Caco-2 (cell line): ENCODE measurements at regions not wholly inside any gene's neighbourhood (a gene's known extent, or its start where the extent isn't known, plus 50 kb on each side); places are given as distances from the start of the nearest gene placed in this dataset.

Experiments
- BruUV-seq: library from RNA; stranded (reverse); fragments of 400-500 nt; replicated peaks from 2 replicates; lab custom pipeline; 2021; lab: Mats Ljungman, UMichigan
- CTCF ChIA-PET: fragments of 300-600 bp; sonication (Branson Sonifier 250); formaldehyde crosslinking; loops from one replicate; lab custom pipeline; 2022; ENCODE audit warnings: antibody characterized with exemption; lab: Charles Lee
- POLR2A ChIA-PET: fragments of 300-600 bp; sonication (Branson Sonifier 250); formaldehyde crosslinking; loops from one replicate; lab custom pipeline; 2022; ENCODE audit warnings: antibody characterized with exemption; lab: Charles Lee
- DNase-seq, 2 experiments: peaks; one replicate each; pipeline versions ENCODE4 v3.0.0 to v3.0.0-alpha.2; 2020 to 2022
- H3K27me3 ChIP-seq: replicated peaks from 2 replicates; pipeline ENCODE4 v1.6.0; 2011; ENCODE audit warnings: low read length; ENCODE audit not compliant: control insufficient read depth, insufficient read depth
- H3K36me3 ChIP-seq: 2 replicates; pipeline ENCODE4 v1.5.1; 2011; ENCODE audit warnings: low read length; ENCODE audit not compliant: control insufficient read depth, insufficient read depth
- H3K4me1 ChIP-seq: fragments of 250-450 bp; sonication (Bioruptor Pico); 2 replicates; pipeline ENCODE4 v1.5.1; 2020; ENCODE audit warnings: mild to moderate bottlenecking
- H3K4me3 ChIP-seq: 2 replicates; pipeline ENCODE4 v1.5.1; 2011; ENCODE audit warnings: low read depth, mild to moderate bottlenecking, control low read depth, low read length
- H3K9me3 ChIP-seq: fragments of 250-450 bp; sonication (Bioruptor Pico); 2 replicates; pipeline ENCODE4 v1.5.1; 2020; ENCODE audit warnings: mild to moderate bottlenecking, moderate library complexity
- H3K27ac Mint-ChIP-seq: one replicate; pipeline ENCODE4 v1.8.0; 2022; ENCODE audit warnings: mixed read lengths; ENCODE audit not compliant: unreplicated experiment
- H3K27me3 Mint-ChIP-seq: one replicate; pipeline ENCODE4 v1.8.0; 2022; ENCODE audit warnings: mixed read lengths; ENCODE audit not compliant: insufficient read depth, unreplicated experiment
- H3K36me3 Mint-ChIP-seq: one replicate; pipeline ENCODE4 v1.8.0; 2022; ENCODE audit warnings: mild to moderate bottlenecking, mixed read lengths; ENCODE audit not compliant: insufficient read depth, unreplicated experiment
- H3K4me1 Mint-ChIP-seq: one replicate; pipeline ENCODE4 v1.8.0; 2022; ENCODE audit warnings: low read depth, mixed read lengths; ENCODE audit not compliant: unreplicated experiment
- H3K4me3 Mint-ChIP-seq: one replicate; pipeline ENCODE4 v1.8.0; 2022; ENCODE audit warnings: mild to moderate bottlenecking, moderate library complexity, mixed read lengths; ENCODE audit not compliant: unreplicated experiment
- H3K9me3 Mint-ChIP-seq: one replicate; pipeline ENCODE4 v1.8.0; 2022; ENCODE audit warnings: mixed read lengths; ENCODE audit not compliant: unreplicated experiment
- intact Hi-C: fragments of 100-400 bp; cut with micrococcal nuclease; formaldehyde crosslinking; loops from one replicate; pipeline ENCODE4 v1.10.0; 2022; ENCODE audit not compliant: unreplicated experiment
- TF ChIP-seq, protein P1 (sequence below), 2 experiments: fragments of 200-600 bp in 1 of 2; IDR thresholded peaks; 1 replicate in 1 of 2; 2 replicates in 1 of 2; pipeline versions ENCODE4 v1.5.1 to v1.8.0; 2011 to 2022; ENCODE audit warnings: antibody characterized with exemption in 1 of 2, control low read depth in 1 of 2, inconsistent platforms in 1 of 2, low read depth in 1 of 2, low read length in 1 of 2, mild to moderate bottlenecking in 1 of 2, moderate library complexity in 1 of 2; ENCODE audit not compliant: insufficient read depth in 1 of 2, severe bottlenecking in 1 of 2, unreplicated experiment in 1 of 2

GRCh38 chr9:79360387-79361347 lies 211.1 kb upstream of the TLE4 start:
- Histone ChIP-seq H3K4me3 (no peak overlapping the region), H3K36me3 (no peaks in the 10 kb centered on the region), H3K4me1 (no peaks in the 10 kb centered on the region), H3K27me3 (no peaks in the 10 kb centered on the region), H3K9me3 (no peaks in the 10 kb centered on the region)
- TF ChIP-seq, protein P1, sequence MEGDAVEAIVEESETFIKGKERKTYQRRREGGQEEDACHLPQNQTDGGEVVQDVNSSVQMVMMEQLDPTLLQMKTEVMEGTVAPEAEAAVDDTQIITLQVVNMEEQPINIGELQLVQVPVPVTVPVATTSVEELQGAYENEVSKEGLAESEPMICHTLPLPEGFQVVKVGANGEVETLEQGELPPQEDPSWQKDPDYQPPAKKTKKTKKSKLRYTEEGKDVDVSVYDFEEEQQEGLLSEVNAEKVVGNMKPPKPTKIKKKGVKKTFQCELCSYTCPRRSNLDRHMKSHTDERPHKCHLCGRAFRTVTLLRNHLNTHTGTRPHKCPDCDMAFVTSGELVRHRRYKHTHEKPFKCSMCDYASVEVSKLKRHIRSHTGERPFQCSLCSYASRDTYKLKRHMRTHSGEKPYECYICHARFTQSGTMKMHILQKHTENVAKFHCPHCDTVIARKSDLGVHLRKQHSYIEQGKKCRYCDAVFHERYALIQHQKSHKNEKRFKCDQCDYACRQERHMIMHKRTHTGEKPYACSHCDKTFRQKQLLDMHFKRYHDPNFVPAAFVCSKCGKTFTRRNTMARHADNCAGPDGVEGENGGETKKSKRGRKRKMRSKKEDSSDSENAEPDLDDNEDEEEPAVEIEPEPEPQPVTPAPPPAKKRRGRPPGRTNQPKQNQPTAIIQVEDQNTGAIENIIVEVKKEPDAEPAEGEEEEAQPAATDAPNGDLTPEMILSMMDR (IDR thresholded peaks at IDR 0.05; ENCODE audit: insufficient read depth in 1 of 2, low read depth in 1 of 2, low read length in 1 of 2, severe bottlenecking in 1 of 2, unreplicated experiment in 1 of 2), result no peak
- Mint-ChIP-seq H3K27me3 (no peaks in the 10 kb centered on the region), H3K4me1 (no peaks in the 10 kb centered on the region), H3K9me3 (no peaks in the 10 kb centered on the region), H3K4me3 (no peak overlapping the region), H3K36me3 (no peaks in the 10 kb centered on the region), H3K27ac (no peak overlapping the region)
- ChIA-PET POLR2A (no interaction called here), CTCF (no interaction called here)
- BruUV-seq, result no TSS peak
- no peak for DNase-seq
- intact Hi-C loops, result no loop called here

- Mint-ChIP-seq H3K4me1 (no peaks in the 10 kb centered on the region), H3K4me3 (no peak overlapping the region), H3K36me3 (no peaks in the 10 kb centered on the region), H3K27me3 (no peaks in the 10 kb centered on the region), H3K9me3 (no peaks in the 10 kb centered on the region), H3K27ac (no peak overlapping the region)
- H3K4me1 ChIP-seq, result no peaks in the 10 kb centered on the region
- intact Hi-C loops, result no loop called here
- no peaks in the 10 kb centered on the region for H3K27me3 ChIP-seq
- no peak for DNase-seq
- TF ChIP-seq, protein P1 (IDR thresholded peaks at IDR 0.05; ENCODE audit: insufficient read depth in 1 of 2, low read depth in 1 of 2, low read length in 1 of 2, severe bottlenecking in 1 of 2, unreplicated experiment in 1 of 2), result no peak
- no peaks in the 10 kb centered on the region for H3K36me3 ChIP-seq
- no peaks in the 10 kb centered on the region for H3K9me3 ChIP-seq
- CTCF ChIA-PET, result no interaction called here
- H3K4me3 ChIP-seq, result no peak overlapping the region
- BruUV-seq, result no TSS peak
- POLR2A ChIA-PET, result no interaction called here
Observed at GRCh38 chr9:79362100-79363081, 209.4 kb upstream of the TLE4 start.

- no peaks in the 10 kb centered on the region for H3K36me3 ChIP-seq
- H3K36me3 Mint-ChIP-seq, result no peaks in the 10 kb centered on the region
- intact Hi-C loops, result no loop called here
- no peak overlapping the region for H3K4me3 ChIP-seq
- POLR2A ChIA-PET, result no interaction called here
- TF ChIP-seq, protein P1 (IDR thresholded peaks at IDR 0.05; ENCODE audit: insufficient read depth in 1 of 2, low read depth in 1 of 2, low read length in 1 of 2, severe bottlenecking in 1 of 2, unreplicated experiment in 1 of 2), result no peak
- no peaks in the 10 kb centered on the region for H3K9me3 Mint-ChIP-seq
- H3K9me3 ChIP-seq, result no peaks in the 10 kb centered on the region
- H3K4me1 Mint-ChIP-seq, result no peaks in the 10 kb centered on the region
- BruUV-seq, result no TSS peak
- no peak for DNase-seq
- H3K27ac Mint-ChIP-seq, result no peak overlapping the region
- no peaks in the 10 kb centered on the region for H3K4me1 ChIP-seq
- H3K4me3 Mint-ChIP-seq, result no peak overlapping the region
- CTCF ChIA-PET, result no interaction called here
- H3K27me3 ChIP-seq, result no peaks in the 10 kb centered on the region
- no peaks in the 10 kb centered on the region for H3K27me3 Mint-ChIP-seq
Observed at GRCh38 chr9:79369676-79370075, 202.1 kb upstream of the TLE4 start.
